ENCODE measurements at regions not wholly inside any gene's neighbourhood (a gene's known extent, or its start where the extent isn't known, plus 50 kb on each side); places are given as distances from the start of the nearest gene placed in this dataset.

DNA sequence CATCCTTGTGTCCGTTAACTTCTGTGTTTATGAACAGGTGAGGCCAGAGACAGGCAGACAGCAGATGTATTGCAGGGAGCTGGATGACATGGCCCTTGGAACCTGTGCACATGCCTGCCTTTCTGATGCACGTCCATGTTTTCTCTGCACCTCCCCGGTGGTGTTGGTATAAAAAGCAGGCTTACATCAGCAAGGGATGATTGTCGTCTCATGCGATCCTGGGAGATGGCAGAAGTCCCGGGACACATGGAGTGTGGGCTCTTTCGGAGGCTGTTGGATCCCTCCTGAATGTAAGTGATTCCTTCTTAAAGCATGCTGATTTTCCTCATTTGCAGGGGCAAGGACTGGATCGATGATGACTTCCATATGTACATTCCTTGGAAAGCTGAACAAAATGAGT, 134.8 kb downstream of the SNRPN start:
- peaks cover 0 to 57% of the 10 kb centered on the region in 2 donors for H3K36me3 ChIP-seq (replicated peaks in 1 of 2)
- intact Hi-C loops (cut with DNase I) = no loop called here
- TF ChIP-seq CTCF (IDR thresholded peaks at IDR 0.05) (no peak), POLR2A (IDR thresholded peaks at IDR 0.05) (no peak)

GRCh38 chr15:25090073-25090733, 135.4 kb downstream of the SNRPN start:
- peaks cover 0 to 57% of the 10 kb centered on the region in 2 donors for H3K36me3 ChIP-seq (replicated peaks in 1 of 2)
- no peak overlapping the region for H3K27ac ChIP-seq
- H3K4me1 ChIP-seq (replicated peaks in 1 of 2) = no peaks in the 10 kb centered on the region
- 75 to 84% (median 81%) methylated on average over 7 to 8 of the region's 8 CpGs for WGBS, 4 donors
- DNase-seq = peak in 2 of 7 donors; percentile 8 to 38
- H3K27me3 ChIP-seq = no peaks in the 10 kb centered on the region
- intact Hi-C loops (cut with DNase I) = no loop called here
- peaks cover 0 to 21% (median 0%) of the 10 kb centered on the region in 3 donors for H3K9me3 ChIP-seq (replicated peaks in 1 of 3)
- TF ChIP-seq POLR2A (IDR thresholded peaks at IDR 0.05) (no peak), CTCF (IDR thresholded peaks at IDR 0.05) (no peak)
- no peak overlapping the region for H3K4me3 ChIP-seq

More for the DNA sequence above, 134.8 kb downstream of the SNRPN start:
- Histone ChIP-seq H3K4me1 (replicated peaks in 1 of 2) (no peaks in the 10 kb centered on the region), H3K27me3 (no peaks in the 10 kb centered on the region), H3K9me3 (replicated peaks in 1 of 3) (peaks cover 0 to 26% (median 0%) of the 10 kb centered on the region in 3 donors), H3K4me3 (no peak overlapping the region), H3K27ac (no peak overlapping the region)
- peak in 1 of 7 donors; percentile 40 for DNase-seq
- WGBS, 4 donors = 84 to 96% (median 90%) methylated on average over 6 to 8 of the region's 8 CpGs

DNA sequence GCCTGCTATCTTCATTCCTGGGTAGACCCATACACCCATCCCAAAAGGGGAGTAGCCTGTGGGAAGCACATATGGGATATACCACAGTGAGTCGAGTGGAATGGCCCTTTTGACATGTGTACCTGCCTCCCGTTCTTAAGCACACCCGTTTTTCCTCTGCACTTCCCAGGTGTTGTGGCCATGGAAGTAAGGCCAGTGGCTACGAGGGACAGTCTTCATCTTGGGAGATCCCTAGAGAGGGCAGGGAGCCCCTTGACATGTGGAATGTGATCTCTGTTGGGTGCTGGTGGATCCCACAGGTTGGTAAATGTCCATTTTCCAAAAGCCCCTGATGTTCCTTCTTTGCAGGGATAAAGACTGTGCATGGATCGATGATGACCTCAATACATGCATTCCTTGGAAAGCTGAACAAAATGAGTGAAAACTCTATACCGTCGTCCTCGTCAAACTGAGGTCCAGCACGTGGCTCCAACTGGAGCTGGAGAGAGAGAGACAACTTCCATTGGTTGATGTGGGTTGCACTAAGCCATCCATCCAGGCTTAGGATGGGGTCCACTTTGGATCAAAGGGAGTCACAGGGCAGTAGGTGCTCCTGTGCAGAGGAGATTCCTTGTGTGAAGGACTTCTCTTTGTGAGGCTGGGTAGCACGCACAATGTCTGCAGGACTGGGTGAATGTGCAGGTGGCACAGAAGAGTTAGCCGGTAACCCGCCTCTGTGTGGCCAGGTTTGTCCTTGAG, 136.8 kb downstream of the SNRPN start:
- Histone ChIP-seq H3K4me3 (no peak overlapping the region), H3K36me3 (replicated peaks in 1 of 2) (peaks cover 0 to 56% of the 10 kb centered on the region in 2 donors), H3K4me1 (replicated peaks in 1 of 2) (no peaks in the 10 kb centered on the region), H3K9me3 (replicated peaks in 1 of 3) (peaks cover 0 to 15% (median 0%) of the 10 kb centered on the region in 3 donors), H3K27me3 (no peaks in the 10 kb centered on the region), H3K27ac (no peak overlapping the region)
- no peak for TF ChIP-seq POLR2A (IDR thresholded peaks at IDR 0.05)
- TF ChIP-seq CTCF (IDR thresholded peaks at IDR 0.05) = no peak
- 74 to 86% (median 82%) methylated on average over 12 of the region's 12 CpGs for WGBS, 4 donors
- DNase-seq = peak in 2 of 7 donors; percentile 8 to 34
- intact Hi-C loops (cut with DNase I) = no loop called here

DNA sequence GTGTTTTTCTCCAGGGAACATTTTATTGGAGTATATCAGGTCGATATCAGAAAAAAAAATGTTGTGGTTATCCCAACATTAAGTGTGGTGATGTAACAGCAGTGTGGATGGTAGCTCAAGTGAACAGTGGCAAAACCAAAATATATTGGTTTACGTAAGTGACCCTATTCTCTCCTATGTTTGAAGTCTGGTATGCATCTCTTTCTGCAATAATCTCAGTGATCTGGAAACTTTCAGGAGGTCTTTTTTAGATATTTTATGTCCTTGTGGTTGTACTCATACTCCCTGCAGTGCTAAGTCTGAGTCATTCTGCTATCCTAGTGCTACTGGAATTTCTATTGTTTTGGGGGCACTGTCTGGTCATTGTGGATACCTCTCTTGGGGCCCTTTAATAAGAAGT, 137.9 kb downstream of the SNRPN start:
- WGBS, 4 donors = 82 to 93% (median 87%) methylated on average over 2 of the region's 2 CpGs
- no peaks in the 10 kb centered on the region for H3K4me1 ChIP-seq (replicated peaks in 1 of 2)
- DNase-seq = no peak

More for the DNA sequence above, 137.9 kb downstream of the SNRPN start:
- TF ChIP-seq CTCF (IDR thresholded peaks at IDR 0.05) = no peak
- no peak for TF ChIP-seq POLR2A (IDR thresholded peaks at IDR 0.05)
- Histone ChIP-seq H3K4me3 (no peak overlapping the region), H3K9me3 (replicated peaks in 1 of 3) (peaks cover 0 to 15% (median 0%) of the 10 kb centered on the region in 3 donors), H3K36me3 (replicated peaks in 1 of 2) (peaks cover 0 to 55% of the 10 kb centered on the region in 2 donors), H3K27me3 (no peaks in the 10 kb centered on the region), H3K27ac (no peak overlapping the region)
- intact Hi-C loops (cut with DNase I) = no loop called here
